Adrenal gland (tissue), 5 donors: ENCODE measurements at regions not wholly inside any gene's neighbourhood (a gene's known extent, or its start where the extent isn't known, plus 50 kb on each side); places are given as distances from the start of the nearest gene placed in this dataset.
"Not testable (repeated sequence)": the region's sequence is repeated elsewhere in the genome, so short reads cannot be mapped to it uniquely, and the experiment has no call there.

ENCODE experiments used
- CTCF ChIP-seq, 6 experiments: fragments of 450-650 bp in 4 of 6; fragments of 200-600 bp in 2 of 6; sonication (generic) in 1 of 6; IDR thresholded peaks; 1 replicate in 5 of 6; 2 replicates in 1 of 6; pipeline versions ENCODE4 v1.5.1 to v1.8.0; 2016 to 2021; ENCODE audit warnings: antibody characterized with exemption in 6 of 6, mild to moderate bottlenecking in 2 of 6, moderate library complexity in 1 of 6
- POLR2A ChIP-seq, 2 donors: fragments of 450-650 bp; IDR thresholded peaks; one replicate each; pipeline ENCODE4 v1.6.1; 2017; ENCODE audit warnings: antibody characterized with exemption in 2 of 2, mild to moderate bottlenecking in 2 of 2, moderate library complexity in 1 of 2
- donor health status: DM: no; HTN: no; CAD: no.

- not testable (repeated sequence) for TF ChIP-seq CTCF, POLR2A (IDR thresholded peaks at IDR 0.05)
Observed at GRCh38 chr17:21768729-21769462, 76.6 kb downstream of the KCNJ18 start.
